ENCODE measurements at regions not wholly inside any gene's neighbourhood (a gene's known extent, or its start where the extent isn't known, plus 50 kb on each side); places are given as distances from the start of the nearest gene placed in this dataset.

- Histone ChIP-seq H2AFZ (replicated peaks) (no peak overlapping the region), H3F3A (ENCODE audit: low read depth) (no peaks in the 10 kb centered on the region), H3K4me1 (no peaks in the 10 kb centered on the region), H3K27ac (no peak overlapping the region), H3K36me3 (no peaks in the 10 kb centered on the region), H3K9me3 (ENCODE audit: low read depth) (no peaks in the 10 kb centered on the region), H3K4me2 (no peak overlapping the region), H3K9ac (no peak overlapping the region), H3K27me3 (no peaks in the 10 kb centered on the region), H4K20me1 (ENCODE audit: low read depth) (no peaks in the 10 kb centered on the region), H3K79me2 (ENCODE audit: low read depth) (no peaks in the 10 kb centered on the region), H3K4me3 (no peak overlapping the region)
- H3K4me1 Mint-ChIP-seq = no peaks in the 10 kb centered on the region
- H3K27me3 Mint-ChIP-seq (ENCODE audit: insufficient read depth, low read depth) = no peaks in the 10 kb centered on the region
- no peaks in the 10 kb centered on the region for H3K9me3 Mint-ChIP-seq
- H3K27ac Mint-ChIP-seq = no peak overlapping the region
- TF ChIP-seq CTCF (IDR thresholded peaks at IDR 0.05) = no peak
- TF ChIP-seq EZH2phosphoT487 (IDR thresholded peaks at IDR 0.05) = no peak
- TF ChIP-seq EZH2 (IDR thresholded peaks at IDR 0.05) = no peak
- no peaks in the 10 kb centered on the region for H3K36me3 Mint-ChIP-seq
- no peak overlapping the region for H3K4me3 Mint-ChIP-seq
- DNase-seq (ENCODE audit: low spot score) = no peak
These were observed 50.4 kb upstream of the ODAD2 start for GRCh38 chr10:28049286-28049685.
